ENCODE measurements at regions not wholly inside any gene's neighbourhood (a gene's known extent, or its start where the extent isn't known, plus 50 kb on each side); places are given as distances from the start of the nearest gene placed in this dataset.

DNA sequence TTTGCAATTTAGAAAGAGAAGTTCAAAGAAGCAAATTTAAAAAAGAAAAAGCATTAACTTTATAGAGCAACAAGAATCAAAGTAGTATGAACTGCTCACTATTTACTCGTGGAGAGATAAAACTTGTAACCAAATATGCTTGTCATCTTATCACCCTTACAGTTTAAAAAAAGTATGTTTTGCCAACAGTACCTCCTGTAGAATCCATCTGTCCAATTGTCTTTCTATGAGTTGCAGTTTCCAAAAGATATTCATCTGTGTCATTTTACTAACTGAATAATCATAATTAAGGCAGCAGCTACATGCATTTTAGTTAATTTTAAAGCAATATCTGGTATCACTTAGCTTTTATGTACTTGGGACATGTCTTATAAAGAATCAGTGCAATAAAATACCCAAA, 1112.3 kb downstream of the DSC3 start:
- Histone ChIP-seq H3K9ac (ENCODE audit: control insufficient read depth, insufficient read depth, low read length) (no peak overlapping the region), H3K4me3 (no peak overlapping the region), H3K27me3 (replicated peaks in 1 of 2; ENCODE audit: control insufficient read depth in 2 of 2, insufficient read depth in 2 of 2, low read length in 1 of 2) (no peaks in the 10 kb centered on the region), H2AFZ (ENCODE audit: control insufficient read depth, low read depth, low read length) (no peak overlapping the region), H3K9me3 (replicated peaks; ENCODE audit: control insufficient read depth, insufficient read depth, low read length) (no peaks in the 10 kb centered on the region), H4K20me1 (ENCODE audit: control insufficient read depth, insufficient read depth) (no peaks in the 10 kb centered on the region), H3K36me3 (ENCODE audit: control insufficient read depth in 2 of 2, insufficient read depth in 2 of 2, low read length in 1 of 2) (no peaks in the 10 kb centered on the region), H3K79me2 (ENCODE audit: control insufficient read depth, insufficient read depth, low read length) (no peaks in the 10 kb centered on the region), H3K4me2 (ENCODE audit: control insufficient read depth, insufficient read depth) (no peak overlapping the region), H3K4me1 (ENCODE audit: control insufficient read depth, insufficient read depth, low read length) (no peaks in the 10 kb centered on the region), H3K27ac (ENCODE audit: control insufficient read depth, insufficient read depth) (no peak overlapping the region)
- FAIRE-seq (no peak), DNase-seq (ENCODE audit: low read depth, low spot score) (no peak), ATAC-seq (no peak)
- no peak for TF ChIP-seq EP300 (IDR thresholded peaks at IDR 0.05; ENCODE audit: borderline replicate concordance in 1 of 2, control insufficient read depth in 1 of 2, low read depth in 2 of 2, low read length in 2 of 2)
- no peak for TF ChIP-seq CHD1 (IDR thresholded peaks at IDR 0.05; ENCODE audit: low read depth, low read length)
- TF ChIP-seq NR2F1 (conservative IDR thresholded peaks at IDR 0.05), result no peak
- no peak for TF ChIP-seq TBL1XR1 (IDR thresholded peaks at IDR 0.05; ENCODE audit: low read depth, low read length)
- no peak for TF ChIP-seq MEF2A (IDR thresholded peaks at IDR 0.05; ENCODE audit: insufficient read depth, low read depth, low read length)
- ChIA-PET CTCF (no interaction called here), SMC1A (ENCODE audit: uncharacterized antibody, unreplicated experiment) (interaction anchor here (0.6 to 2.4 kb wide), 2 partner anchors 14 to 623 kb away, joined by 4 to 6 read pairs; no protein-coding TSS in a partner anchor), POLR2A (no interaction called here), RAD21 (ENCODE audit: unreplicated experiment) (no interaction called here)
- in situ Hi-C loops (cut with MboI) (no loop called here), intact Hi-C loops (cut with micrococcal nuclease; ENCODE audit: unreplicated experiment) (no loop called here)
- WGBS (ENCODE audit: insufficient coverage, insufficient replicate concordance, low lambda C conversion rate, missing lambda C conversion rate), result 0% methylated on average over 1 of the region's 1 CpG
- BruUV-seq (replicated peaks), result no TSS peak

DNA sequence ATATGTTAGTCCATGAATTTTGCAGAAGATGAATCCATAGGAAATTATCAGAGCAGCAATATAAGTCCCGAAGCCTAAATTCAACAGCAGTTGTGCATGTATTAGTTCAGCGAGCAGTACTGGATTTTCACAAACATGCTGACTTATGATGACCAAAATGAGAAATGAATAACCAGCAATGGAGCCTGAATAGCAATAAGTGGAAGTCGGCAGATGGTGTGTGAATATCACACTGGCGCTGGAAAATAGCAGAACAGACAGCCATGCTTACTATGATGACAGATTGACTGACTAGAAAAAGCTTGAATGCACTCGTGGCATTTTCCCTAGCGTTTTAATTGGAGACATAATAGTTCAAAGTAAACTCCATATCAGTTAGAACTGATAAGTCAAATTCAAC, 1114.5 kb downstream of the DSC3 start:
- intact Hi-C loops (cut with micrococcal nuclease; ENCODE audit: unreplicated experiment), result no loop called here
- no peak overlapping the region for H3K4me2 ChIP-seq (ENCODE audit: control insufficient read depth, insufficient read depth)
- no peak overlapping the region for H3K9ac ChIP-seq (ENCODE audit: control insufficient read depth, insufficient read depth, low read length)
- no peaks in the 10 kb centered on the region for H3K36me3 ChIP-seq (ENCODE audit: control insufficient read depth in 2 of 2, insufficient read depth in 2 of 2, low read length in 1 of 2)
- no peaks in the 10 kb centered on the region for H3K9me3 ChIP-seq (replicated peaks; ENCODE audit: control insufficient read depth, insufficient read depth, low read length)
- ATAC-seq (no peak), DNase-seq (ENCODE audit: low read depth, low spot score) (no peak), FAIRE-seq (no peak)
- WGBS (ENCODE audit: insufficient coverage, insufficient replicate concordance, low lambda C conversion rate, missing lambda C conversion rate), result 13% methylated on average over 6 of the region's 6 CpGs
- H4K20me1 ChIP-seq (ENCODE audit: control insufficient read depth, insufficient read depth), result no peaks in the 10 kb centered on the region
- CTCF ChIA-PET, result no interaction called here
- POLR2A ChIA-PET, result no interaction called here
- in situ Hi-C loops (cut with MboI), result no loop called here
- no peaks in the 10 kb centered on the region for H3K4me1 ChIP-seq (ENCODE audit: control insufficient read depth, insufficient read depth, low read length)
- RAD21 ChIA-PET (ENCODE audit: unreplicated experiment), result no interaction called here
- H3K27ac ChIP-seq (ENCODE audit: control insufficient read depth, insufficient read depth), result no peak overlapping the region
- SMC1A ChIA-PET (ENCODE audit: uncharacterized antibody, unreplicated experiment), result no interaction called here
- H3K79me2 ChIP-seq (ENCODE audit: control insufficient read depth, insufficient read depth, low read length), result no peaks in the 10 kb centered on the region
- H2AFZ ChIP-seq (ENCODE audit: control insufficient read depth, low read depth, low read length), result no peak overlapping the region
- H3K27me3 ChIP-seq (replicated peaks in 1 of 2; ENCODE audit: control insufficient read depth in 2 of 2, insufficient read depth in 2 of 2, low read length in 1 of 2), result no peaks in the 10 kb centered on the region
- BruUV-seq (replicated peaks), result no TSS peak
- no peak overlapping the region for H3K4me3 ChIP-seq
- TF ChIP-seq, protein P1, sequence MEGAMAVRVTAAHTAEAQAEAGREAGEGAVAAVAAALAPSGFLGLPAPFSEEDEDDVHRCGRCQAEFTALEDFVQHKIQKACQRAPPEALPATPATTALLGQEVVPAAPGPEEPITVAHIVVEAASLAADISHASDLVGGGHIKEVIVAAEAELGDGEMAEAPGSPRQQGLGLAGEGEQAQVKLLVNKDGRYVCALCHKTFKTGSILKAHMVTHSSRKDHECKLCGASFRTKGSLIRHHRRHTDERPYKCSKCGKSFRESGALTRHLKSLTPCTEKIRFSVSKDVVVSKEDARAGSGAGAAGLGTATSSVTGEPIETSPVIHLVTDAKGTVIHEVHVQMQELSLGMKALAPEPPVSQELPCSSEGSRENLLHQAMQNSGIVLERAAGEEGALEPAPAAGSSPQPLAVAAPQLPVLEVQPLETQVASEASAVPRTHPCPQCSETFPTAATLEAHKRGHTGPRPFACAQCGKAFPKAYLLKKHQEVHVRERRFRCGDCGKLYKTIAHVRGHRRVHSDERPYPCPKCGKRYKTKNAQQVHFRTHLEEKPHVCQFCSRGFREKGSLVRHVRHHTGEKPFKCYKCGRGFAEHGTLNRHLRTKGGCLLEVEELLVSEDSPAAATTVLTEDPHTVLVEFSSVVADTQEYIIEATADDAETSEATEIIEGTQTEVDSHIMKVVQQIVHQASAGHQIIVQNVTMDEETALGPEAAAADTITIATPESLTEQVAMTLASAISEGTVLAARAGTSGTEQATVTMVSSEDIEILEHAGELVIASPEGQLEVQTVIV (IDR thresholded peaks at IDR 0.05; ENCODE audit: borderline replicate concordance, partially characterized antibody), result no peak
- TF ChIP-seq ZSCAN29 (IDR thresholded peaks at IDR 0.05) (no peak), RFX5 (IDR thresholded peaks at IDR 0.05; ENCODE audit: low read depth, low read length) (no peak), POLR2AphosphoS2 (IDR thresholded peaks at IDR 0.05; ENCODE audit: low read depth, low read length) (no peak), ZNF274 (IDR thresholded peaks at IDR 0.05; ENCODE audit: insufficient read depth, insufficient read length) (no peak), RAD51 (IDR thresholded peaks at IDR 0.05) (no peak)
- TF ChIP-seq, protein P2, sequence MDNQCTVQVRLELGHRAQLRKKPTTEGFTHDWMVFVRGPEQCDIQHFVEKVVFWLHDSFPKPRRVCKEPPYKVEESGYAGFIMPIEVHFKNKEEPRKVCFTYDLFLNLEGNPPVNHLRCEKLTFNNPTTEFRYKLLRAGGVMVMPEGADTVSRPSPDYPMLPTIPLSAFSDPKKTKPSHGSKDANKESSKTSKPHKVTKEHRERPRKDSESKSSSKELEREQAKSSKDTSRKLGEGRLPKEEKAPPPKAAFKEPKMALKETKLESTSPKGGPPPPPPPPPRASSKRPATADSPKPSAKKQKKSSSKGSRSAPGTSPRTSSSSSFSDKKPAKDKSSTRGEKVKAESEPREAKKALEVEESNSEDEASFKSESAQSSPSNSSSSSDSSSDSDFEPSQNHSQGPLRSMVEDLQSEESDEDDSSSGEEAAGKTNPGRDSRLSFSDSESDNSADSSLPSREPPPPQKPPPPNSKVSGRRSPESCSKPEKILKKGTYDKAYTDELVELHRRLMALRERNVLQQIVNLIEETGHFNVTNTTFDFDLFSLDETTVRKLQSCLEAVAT (IDR thresholded peaks at IDR 0.05), result no peak
